ENCODE measurements at regions not wholly inside any gene's neighbourhood (a gene's known extent, or its start where the extent isn't known, plus 50 kb on each side); places are given as distances from the start of the nearest gene placed in this dataset.

DNA sequence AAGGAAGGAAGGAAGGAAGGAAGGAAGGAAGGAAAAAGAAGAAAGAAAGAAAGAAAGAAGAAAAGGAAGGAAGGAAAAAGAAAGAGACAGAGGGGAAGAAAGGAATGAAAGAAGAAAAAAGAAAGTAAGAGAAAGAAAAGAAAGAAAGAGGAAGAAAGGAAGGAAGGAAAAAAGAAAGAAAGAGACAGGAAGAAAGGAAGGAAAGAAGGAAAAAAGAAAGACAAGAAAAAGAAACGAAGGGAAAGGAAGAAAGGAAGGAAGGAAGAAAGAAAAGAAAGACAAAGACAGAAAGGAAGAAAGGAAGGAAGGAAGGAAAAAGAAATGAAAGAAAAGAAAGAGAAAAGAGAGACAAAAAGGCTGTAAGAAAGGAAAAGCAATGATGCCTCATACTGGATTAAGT, 101.1 kb upstream of the PPP2R3B start:
- TF ChIP-seq POLR2A (IDR thresholded peaks at IDR 0.05) (no peak), POLR2AphosphoS5 (IDR thresholded peaks at IDR 0.05) (no peak)
- TF ChIP-seq, protein P1, sequence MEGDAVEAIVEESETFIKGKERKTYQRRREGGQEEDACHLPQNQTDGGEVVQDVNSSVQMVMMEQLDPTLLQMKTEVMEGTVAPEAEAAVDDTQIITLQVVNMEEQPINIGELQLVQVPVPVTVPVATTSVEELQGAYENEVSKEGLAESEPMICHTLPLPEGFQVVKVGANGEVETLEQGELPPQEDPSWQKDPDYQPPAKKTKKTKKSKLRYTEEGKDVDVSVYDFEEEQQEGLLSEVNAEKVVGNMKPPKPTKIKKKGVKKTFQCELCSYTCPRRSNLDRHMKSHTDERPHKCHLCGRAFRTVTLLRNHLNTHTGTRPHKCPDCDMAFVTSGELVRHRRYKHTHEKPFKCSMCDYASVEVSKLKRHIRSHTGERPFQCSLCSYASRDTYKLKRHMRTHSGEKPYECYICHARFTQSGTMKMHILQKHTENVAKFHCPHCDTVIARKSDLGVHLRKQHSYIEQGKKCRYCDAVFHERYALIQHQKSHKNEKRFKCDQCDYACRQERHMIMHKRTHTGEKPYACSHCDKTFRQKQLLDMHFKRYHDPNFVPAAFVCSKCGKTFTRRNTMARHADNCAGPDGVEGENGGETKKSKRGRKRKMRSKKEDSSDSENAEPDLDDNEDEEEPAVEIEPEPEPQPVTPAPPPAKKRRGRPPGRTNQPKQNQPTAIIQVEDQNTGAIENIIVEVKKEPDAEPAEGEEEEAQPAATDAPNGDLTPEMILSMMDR (IDR thresholded peaks at IDR 0.05), result no peak

All from upper lobe of left lung (tissue), 4 donors.